ENCODE measurements at regions not wholly inside any gene's neighbourhood (a gene's known extent, or its start where the extent isn't known, plus 50 kb on each side); places are given as distances from the start of the nearest gene placed in this dataset.

- Mint-ChIP-seq H3K4me3 (no peak overlapping the region), H3K27me3 (ENCODE audit: insufficient read depth, low read depth, poor library complexity) (no peaks in the 10 kb centered on the region), H3K36me3 (ENCODE audit: low read depth) (peaks cover 12% of the 10 kb centered on the region), H3K4me1 (peaks cover 3% of the 10 kb centered on the region; the same call in 1 of the 3 replicates), H3K27ac (no peak overlapping the region), H3K9me3 (peaks cover 4% of the 10 kb centered on the region; the same call in 2 of the 3 replicates)
- Histone ChIP-seq H3K4me2 (no peak overlapping the region), H3K9me2 (ENCODE audit: insufficient read depth) (0 out of 2 replicates have a peak, but pooled peaks cover 5% of the 10 kb centered on the region), H3K4me1 (ENCODE audit: insufficient read depth) (no peaks in the 10 kb centered on the region), H3K27me3 (ENCODE audit: insufficient read depth) (no peaks in the 10 kb centered on the region), H2AFZ (peak overlapping the region; percentile 60; the same call in 1 of the 2 replicates), H3K4me3 (no peak overlapping the region), H3K79me2 (replicated peaks; ENCODE audit: insufficient read depth) (no peaks in the 10 kb centered on the region), H3K36me3 (ENCODE audit: insufficient read depth) (no peaks in the 10 kb centered on the region), H3K27ac (ENCODE audit: low read depth) (no peak overlapping the region; the same call in 1 of the 2 replicates), H4K20me1 (replicated peaks; ENCODE audit: insufficient read depth) (no peaks in the 10 kb centered on the region), H3F3A (replicated peaks; ENCODE audit: low read depth) (no peaks in the 10 kb centered on the region)
- TF ChIP-seq EZH2phosphoT487 (IDR thresholded peaks at IDR 0.05; ENCODE audit: unreplicated experiment) (no peak), REST (IDR thresholded peaks at IDR 0.05; ENCODE audit: unreplicated experiment) (no peak), ETS1 (IDR thresholded peaks at IDR 0.05) (no peak), STAT1 (IDR thresholded peaks at IDR 0.05; ENCODE audit: unreplicated experiment) (no peak), EZH2 (IDR thresholded peaks at IDR 0.05; ENCODE audit: low read depth, unreplicated experiment) (no peak), POLR2AphosphoS5 (IDR thresholded peaks at IDR 0.05; ENCODE audit: low read depth) (no peak)
- peak; percentile 10 for DNase-seq (ENCODE audit: low spot score)
- no peak for ATAC-seq
Measured at GRCh38 chr13:59568306-59568705, 595.4 kb downstream of the DIAPH3 start.

GRCh38 chr13:59570204-59570603, 593.5 kb downstream of the DIAPH3 start:
- 0 out of 2 replicates have a peak, but pooled peaks cover 5% of the 10 kb centered on the region for H3K9me2 ChIP-seq (ENCODE audit: insufficient read depth)
- no peak overlapping the region for H3K27ac ChIP-seq (ENCODE audit: low read depth)
- no peaks in the 10 kb centered on the region for H3K4me1 ChIP-seq (ENCODE audit: insufficient read depth)
- no peak overlapping the region for H3K4me3 ChIP-seq
- ATAC-seq (no peak), DNase-seq (ENCODE audit: low spot score) (no peak)
- H3K27me3 ChIP-seq (ENCODE audit: insufficient read depth) = no peaks in the 10 kb centered on the region
- peaks cover 12% of the 10 kb centered on the region; the same call in 2 of the 3 replicates for H3K36me3 Mint-ChIP-seq (ENCODE audit: low read depth)
- no peaks in the 10 kb centered on the region for H3F3A ChIP-seq (replicated peaks; ENCODE audit: low read depth)
- H3K4me2 ChIP-seq = no peak overlapping the region
- H2AFZ ChIP-seq = peak overlapping the region; percentile 50; the same call in 1 of the 2 replicates
- H3K27ac Mint-ChIP-seq = no peak overlapping the region
- H4K20me1 ChIP-seq (replicated peaks; ENCODE audit: insufficient read depth) = no peaks in the 10 kb centered on the region
- no peaks in the 10 kb centered on the region for H3K79me2 ChIP-seq (replicated peaks; ENCODE audit: insufficient read depth)
- no peaks in the 10 kb centered on the region for H3K36me3 ChIP-seq (ENCODE audit: insufficient read depth)
- H3K4me1 Mint-ChIP-seq = peaks cover 3% of the 10 kb centered on the region; the same call in 1 of the 3 replicates
- peaks cover 2% of the 10 kb centered on the region for H3K27me3 Mint-ChIP-seq (ENCODE audit: insufficient read depth, low read depth, poor library complexity)
- H3K4me3 Mint-ChIP-seq = no peak overlapping the region
- H3K9me3 Mint-ChIP-seq = peaks cover 4% of the 10 kb centered on the region; the same call in 2 of the 3 replicates
- TF ChIP-seq ZNF462 (CRISPR knock-in tag; IDR thresholded peaks at IDR 0.05) (no peak), JUNB (IDR thresholded peaks at IDR 0.05; ENCODE audit: unreplicated experiment) (no peak)

Data from GM23338 (cell line).